ENCODE measurements at regions not wholly inside any gene's neighbourhood (a gene's known extent, or its start where the extent isn't known, plus 50 kb on each side); places are given as distances from the start of the nearest gene placed in this dataset.

DNA sequence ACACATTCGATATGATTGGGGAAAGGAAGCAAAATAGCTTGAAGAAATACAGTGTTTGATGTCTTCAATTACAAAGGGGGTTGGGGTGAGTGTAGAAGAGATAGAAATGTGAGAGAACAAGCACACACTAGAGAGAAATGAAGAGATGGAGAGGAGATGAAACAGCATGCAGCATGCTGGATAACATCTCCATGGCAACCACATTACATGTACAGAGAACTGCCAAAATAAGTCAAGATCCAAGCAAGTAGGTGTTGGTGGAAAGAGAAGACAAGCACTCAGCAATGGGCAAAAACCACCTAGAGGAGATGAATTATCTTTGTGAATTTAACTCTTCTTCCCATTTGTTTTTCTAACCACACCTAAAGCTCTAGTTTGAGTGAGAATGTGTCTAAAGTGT is 289.8 kb downstream of the GRIN2B start:
- intact Hi-C loops (cut with micrococcal nuclease): no loop called here

DNA sequence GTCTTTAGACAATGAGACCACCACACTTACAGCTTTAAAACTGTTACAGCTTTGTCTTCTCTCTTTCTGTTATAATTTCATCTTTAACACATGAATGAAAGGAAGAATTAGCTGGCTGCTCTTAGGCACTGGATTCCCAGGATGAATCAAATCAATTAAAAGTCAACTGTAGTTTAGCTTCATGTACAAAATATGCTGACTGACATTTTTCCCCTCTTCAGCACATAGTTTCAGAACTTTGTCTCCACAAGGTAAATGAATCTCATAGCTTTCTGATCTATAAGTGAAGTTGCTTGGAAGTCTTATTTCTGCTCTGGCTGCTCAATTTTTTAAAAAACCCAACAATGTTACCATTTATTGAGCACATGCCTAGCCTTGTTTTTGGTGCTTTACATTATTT is 293.8 kb downstream of the GRIN2B start:
- intact Hi-C loops (cut with micrococcal nuclease): no loop called here

DNA sequence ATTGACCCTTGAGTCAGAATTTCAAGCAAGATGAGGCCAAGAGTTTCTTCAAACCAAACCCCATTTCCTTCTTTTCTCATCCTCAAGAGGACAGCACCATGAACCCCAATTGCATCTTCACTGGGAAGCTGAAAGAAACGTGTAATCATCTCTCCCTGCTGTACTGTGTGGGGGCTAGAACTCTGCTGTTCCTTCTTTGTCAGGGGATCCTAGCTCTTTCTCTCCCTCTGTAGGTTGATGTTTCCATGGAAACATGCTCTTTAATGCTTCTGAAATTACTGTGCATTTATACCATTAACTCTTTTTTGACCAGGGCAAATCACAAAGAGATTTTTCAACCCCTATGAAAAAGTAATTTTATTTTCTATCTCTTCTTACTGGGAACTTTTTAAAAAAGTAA is 295.1 kb downstream of the GRIN2B start:
- intact Hi-C loops (cut with micrococcal nuclease): no loop called here

DNA sequence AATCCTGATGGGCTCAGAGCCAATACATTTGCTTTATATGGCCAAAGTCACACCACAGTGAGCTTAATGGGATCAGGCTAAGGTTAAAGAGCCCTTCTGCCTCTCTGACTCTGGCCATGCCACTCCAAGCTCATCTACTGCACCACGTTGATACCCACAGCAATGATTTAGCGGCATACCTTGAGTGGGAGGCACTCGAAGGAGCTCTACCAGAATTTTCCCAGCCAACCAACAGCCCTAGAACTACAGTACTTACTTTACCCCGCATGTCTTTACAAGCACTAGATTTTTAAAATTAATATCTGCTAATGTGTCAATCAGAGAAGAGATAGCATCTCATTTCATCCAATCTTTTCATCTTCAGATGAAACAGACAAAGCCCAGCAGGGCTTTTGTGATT is 300.5 kb downstream of the GRIN2B start:
- intact Hi-C loops (cut with micrococcal nuclease): no loop called here

DNA sequence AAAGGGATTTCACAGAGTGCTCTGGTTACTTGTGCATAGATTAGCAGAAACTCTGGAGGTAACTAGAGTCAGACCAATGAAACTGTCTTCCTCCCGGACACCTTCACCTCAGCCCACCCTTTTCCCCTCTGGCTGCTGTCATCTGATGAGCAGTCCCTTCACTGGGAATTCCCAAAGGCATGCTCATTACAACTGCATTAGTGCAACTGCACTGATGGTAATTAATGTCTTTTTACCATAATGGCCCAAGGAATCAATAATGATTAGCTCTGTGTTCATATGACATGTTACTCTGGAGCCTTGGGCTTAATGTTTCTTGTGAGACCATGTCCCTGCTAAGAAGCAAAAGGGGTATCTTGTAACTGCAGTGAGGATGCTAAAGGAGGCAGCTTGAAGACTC is 304.5 kb downstream of the GRIN2B start:
- intact Hi-C loops (cut with micrococcal nuclease): no loop called here

DNA sequence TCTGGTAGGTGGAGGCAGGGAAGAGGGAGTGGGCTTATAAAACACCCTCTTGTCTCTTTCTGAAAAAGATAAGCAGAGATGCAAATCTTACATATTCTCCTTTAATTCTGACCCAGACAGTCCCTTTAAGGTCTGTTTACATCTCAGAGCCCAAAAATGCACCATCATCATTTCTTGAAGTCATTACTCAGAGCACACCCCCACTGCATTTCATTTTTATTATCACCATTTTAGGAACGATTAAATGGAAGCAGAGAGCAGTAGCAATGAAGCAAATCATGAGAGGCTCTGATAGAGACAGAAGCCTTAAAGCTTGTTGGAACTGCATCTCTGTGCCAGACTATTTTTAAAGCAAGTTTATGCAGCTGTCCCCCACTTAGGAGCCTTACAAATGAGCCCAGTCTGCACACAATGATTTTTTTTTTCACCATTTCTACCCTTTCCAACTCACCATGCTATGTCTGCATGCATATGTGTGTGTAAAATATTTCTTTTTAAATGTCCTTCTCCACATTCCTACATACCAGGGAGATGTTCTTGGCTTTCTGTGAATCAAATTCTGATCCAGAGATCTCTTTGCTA is 311.0 kb downstream of the GRIN2B start:
- intact Hi-C loops (cut with micrococcal nuclease): no loop called here

DNA sequence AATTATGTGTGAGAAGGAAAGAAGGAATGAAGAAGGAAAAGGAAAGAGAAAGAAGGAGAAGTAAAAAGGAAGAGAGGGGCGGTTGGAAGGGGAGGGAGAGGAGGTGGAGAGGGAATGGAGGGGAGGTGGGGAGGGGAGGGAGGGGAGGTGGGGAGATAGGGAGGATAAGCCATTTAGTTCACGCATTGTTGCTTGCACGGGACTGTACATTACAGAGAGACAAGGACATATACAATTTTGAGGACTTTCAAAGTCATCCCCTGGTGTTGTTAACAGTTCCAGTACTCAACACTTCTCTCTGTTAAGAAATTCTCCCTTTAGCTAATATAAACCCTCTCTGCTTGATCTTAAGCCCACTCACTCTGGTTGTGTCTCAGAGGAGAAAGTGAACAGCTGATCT is 312.5 kb downstream of the GRIN2B start:
- intact Hi-C loops (cut with micrococcal nuclease): loop anchor here (10.0 kb wide), 1 partner anchor 754 kb away; no protein-coding TSS in a partner anchor

DNA sequence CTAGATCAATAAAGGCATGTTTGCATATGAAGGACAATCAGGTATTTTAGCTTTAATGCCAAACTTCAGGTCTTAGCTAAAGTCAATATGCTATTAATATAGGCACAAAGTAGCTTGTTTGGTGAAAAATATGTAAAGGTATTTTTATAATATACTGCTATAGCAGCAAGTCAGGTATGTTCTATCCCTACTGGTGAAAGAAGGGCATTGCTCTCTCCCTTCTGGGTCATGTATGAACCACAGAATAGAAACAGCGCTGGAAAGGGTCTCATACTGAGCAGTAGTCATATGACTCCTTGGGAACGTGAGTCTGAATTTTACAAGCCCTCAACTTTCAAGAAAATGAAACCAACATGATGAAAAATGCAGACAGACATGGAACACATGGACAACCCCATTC is 314.6 kb downstream of the GRIN2B start:
- intact Hi-C loops (cut with micrococcal nuclease): loop anchor here (10.0 kb wide), 1 partner anchor 752 kb away; no protein-coding TSS in a partner anchor

DNA sequence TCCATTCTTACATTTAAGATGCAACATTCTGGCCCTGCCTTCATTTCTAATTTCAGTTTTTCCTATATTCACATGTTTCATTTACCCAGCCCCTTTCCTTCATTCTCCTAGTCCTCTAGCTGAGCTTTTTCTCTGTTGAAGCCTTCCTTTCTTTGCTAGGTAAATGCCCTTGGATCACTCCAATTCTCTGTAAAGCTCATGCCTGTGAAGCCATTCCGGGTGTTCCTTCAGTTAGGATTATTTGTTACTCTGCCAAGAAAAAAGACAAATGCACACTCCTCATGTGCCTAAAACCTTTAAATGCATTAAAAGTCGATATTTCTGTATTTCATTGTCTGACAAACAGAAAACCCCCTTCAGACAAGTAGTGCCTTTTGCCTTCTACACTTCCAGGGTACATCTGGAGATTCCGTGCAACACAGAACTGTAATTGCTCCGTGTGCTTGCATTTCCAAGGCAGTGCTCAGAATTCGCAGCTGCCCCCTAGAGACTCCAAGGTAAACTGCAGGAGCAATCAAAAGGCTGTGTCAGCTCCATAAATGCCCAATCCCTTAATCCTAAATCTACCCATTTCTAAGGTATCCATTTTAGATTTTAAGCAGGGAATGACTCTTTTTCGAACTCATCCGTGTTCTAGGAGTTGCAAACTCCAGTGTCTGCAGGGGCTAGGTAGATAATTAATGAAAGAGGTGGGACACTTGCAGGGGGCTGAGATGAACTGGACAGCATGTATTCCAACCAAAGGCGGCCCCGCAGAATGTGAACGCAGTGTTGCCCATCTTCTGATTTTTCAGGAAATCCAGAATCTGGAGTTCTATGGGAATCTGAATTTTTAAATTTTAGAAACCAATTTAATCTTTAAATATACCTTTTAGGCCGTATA is 320.2 kb downstream of the GRIN2B start:
- intact Hi-C loops (cut with micrococcal nuclease): loop anchor here (1.0 to 10.0 kb wide), 3 partner anchors 299 to 746 kb away; no protein-coding TSS in a partner anchor

DNA sequence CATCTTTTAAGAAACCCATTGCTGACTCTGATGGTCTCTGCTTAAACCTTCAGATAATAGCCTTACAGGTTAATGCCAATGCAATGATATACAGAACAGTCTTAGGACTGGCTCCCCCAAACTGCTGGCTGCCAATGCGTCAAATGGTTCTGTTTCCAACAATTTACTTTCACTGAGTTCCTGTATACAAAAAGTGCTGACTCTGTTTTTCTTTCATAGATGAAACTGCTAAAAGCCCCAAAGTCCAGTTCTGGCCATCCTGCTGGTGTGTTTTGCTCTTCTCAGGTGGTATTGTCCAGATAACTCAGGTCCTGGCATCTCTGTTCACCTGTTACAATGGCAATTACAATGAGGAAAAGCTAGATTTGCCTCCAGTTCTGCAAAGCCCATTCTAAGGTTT is 326.9 kb downstream of the GRIN2B start:
- intact Hi-C loops (cut with micrococcal nuclease): no loop called here

DNA sequence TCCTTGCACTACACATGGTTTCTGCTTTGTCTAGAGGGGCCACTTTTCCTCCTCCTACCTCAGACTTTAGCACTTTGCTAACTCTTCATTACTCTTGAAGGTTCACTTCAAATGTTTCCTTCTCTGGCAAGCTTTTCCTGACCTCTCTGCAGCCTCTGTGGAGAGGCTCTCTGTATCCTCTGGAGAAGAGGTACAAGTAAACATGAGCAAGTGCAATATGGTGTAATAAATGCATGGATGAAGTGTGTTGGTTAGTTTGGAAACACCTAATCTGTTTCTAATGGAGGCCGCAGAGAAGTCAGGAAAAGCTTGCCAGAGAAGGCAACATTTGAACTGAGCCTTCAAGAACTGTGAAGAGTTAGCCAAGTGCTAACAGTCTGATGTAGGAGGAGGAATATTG is 329.3 kb downstream of the GRIN2B start:
- intact Hi-C loops (cut with micrococcal nuclease): no loop called here

DNA sequence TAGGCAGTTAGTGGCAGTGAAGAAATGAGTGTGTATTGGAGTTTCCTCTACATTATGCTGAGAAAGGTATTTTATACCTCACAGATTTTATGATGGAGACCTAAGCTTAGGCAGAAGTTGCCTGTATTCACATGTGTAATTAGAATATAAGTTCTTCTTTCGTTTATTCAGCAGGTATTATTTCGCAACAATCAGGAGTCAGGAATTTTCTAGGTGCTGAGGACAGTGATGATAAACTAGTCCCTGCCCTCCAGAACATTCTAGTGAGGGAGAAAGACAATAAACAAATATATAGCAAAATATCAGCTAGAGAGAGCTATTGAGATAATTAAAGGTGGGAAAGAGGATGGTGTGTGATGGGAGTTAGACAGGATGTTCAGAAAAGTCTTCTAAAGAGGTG is 345.7 kb downstream of the GRIN2B start:
- intact Hi-C loops (cut with micrococcal nuclease): no loop called here

DNA sequence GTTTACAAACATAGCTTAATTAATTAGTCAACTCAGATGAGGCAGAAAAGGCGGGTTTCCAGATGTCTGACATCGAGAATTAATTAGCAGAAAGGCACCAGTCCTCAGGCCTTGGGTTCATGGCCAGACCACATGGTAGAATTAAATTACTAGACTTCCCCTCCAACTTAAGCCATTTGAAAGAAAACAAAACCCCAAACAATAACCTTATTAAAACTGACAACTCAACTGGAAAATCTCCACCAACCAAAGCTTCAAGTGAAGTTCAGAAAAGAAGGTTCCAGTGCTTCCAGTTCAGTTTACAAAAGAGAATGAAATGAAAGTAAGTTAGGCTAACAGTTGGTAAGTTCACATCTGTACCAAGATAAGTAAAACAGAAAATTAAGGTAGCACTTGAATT is 349.5 kb downstream of the GRIN2B start:
- intact Hi-C loops (cut with micrococcal nuclease): no loop called here

DNA sequence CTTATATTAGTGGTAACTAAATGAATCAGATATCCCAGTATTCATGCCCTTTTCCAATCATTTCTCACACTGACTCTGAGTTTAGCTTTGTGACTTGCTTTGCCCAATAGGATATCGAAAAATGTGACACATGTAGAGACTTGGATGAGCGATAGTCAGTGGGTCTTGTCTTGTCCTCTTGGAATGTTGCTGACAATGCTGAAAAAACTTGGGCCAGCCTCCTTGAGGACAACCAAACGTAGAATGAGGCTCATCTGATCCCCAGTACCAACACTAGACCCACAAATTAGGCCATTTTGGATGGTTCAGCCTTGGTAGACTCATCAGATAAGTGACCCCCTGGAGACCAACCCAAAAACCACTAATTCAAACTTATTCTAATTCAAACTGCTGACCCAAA is 351.0 kb downstream of the GRIN2B start:
- intact Hi-C loops (cut with micrococcal nuclease): no loop called here

DNA sequence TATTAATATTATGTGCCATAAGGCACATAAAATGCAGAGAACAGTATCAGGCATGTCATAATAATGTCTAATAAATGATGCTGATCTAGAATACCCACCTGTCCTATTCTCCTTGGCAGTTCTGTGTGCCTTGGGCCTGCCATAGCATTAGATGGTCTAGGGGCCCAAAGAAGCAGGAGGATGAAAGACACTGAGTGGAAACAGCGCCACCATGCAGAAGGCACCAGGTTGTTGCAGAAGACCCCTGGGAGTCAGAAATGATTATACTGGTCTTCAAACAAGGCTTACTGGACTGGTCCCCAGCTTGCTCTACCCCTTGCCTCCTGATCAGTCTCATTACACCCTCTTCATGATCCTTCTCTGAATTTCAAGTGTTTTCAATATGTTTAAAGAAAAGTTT is 353.3 kb downstream of the GRIN2B start:
- intact Hi-C loops (cut with micrococcal nuclease): no loop called here

DNA sequence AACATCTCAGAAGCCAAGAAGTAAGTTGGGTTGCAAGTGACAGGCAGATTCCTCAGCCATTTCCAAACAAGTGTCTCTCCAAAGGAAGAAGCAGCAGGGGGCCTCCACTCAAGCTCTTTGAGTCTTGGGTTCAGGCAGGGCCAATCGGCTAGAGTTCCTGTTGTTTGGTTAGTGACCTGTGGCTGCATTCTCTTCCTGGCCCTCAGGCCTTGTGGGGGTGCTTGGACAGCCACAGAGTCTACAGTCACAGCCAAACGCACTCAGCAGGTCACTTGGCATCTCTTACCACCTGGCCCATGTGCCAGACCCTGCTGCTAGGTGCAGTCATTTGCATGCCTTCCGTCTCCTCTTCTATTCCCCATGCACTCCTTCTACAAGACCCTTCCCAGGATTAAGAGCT is 353.9 kb downstream of the GRIN2B start:
- intact Hi-C loops (cut with micrococcal nuclease): no loop called here

DNA sequence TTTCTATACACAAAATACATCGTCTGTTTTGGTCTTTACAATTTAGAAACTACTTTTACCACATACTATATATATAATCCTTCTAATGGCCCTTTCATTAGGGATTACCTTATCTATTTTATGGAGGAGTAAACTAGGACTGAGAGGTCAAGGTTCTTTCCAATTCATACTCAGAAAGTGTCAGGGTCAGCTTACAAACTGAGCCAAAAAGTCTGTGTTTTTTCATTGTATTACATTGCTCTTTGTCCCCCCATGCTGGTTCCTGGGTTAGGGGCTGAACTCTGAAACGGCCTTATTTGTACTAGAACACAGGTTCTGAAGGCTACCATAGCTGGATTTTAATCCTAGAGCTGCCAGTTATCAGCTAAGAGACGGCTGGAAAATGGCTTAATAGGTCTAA is 368.1 kb downstream of the GRIN2B start:
- intact Hi-C loops (cut with micrococcal nuclease): loop anchor here (1.0 kb wide), 1 partner anchor 43 kb away; no protein-coding TSS in a partner anchor

DNA sequence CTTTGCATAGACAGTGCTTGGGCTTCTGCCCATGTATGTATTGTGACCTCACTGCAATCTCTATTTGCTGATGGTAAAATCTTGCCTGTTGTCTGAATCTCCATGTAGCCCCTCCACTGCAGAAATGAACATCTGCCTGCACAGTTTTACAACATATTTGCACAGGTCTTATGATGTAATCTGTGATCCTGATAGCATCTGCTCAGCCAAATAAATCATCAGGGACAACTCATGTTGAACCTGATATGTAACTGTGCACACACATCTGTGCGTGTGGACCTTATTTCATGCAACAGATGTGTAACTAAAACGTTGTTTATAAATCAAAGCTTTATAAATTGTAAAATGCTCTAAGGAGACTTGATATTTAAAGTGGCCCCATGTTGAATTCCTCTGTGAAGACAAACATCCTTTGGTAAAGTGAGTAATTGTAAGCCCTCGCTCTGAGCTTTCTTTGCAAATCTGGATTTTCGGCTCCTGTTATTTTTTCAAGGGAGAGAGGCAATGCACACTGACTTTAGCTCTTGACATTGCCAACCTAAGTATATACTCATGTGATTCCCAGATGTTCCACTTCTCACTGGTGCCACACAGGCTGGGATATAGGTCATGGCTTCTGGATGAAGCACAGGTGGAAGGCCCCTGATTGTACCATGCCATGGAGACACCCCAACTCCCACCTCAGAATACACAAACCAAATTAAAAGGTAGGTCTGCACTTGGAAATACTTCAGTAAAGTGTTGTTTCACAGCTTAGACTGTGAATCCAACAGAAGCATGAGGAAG is 371.3 kb downstream of the GRIN2B start:
- intact Hi-C loops (cut with micrococcal nuclease): no loop called here

DNA sequence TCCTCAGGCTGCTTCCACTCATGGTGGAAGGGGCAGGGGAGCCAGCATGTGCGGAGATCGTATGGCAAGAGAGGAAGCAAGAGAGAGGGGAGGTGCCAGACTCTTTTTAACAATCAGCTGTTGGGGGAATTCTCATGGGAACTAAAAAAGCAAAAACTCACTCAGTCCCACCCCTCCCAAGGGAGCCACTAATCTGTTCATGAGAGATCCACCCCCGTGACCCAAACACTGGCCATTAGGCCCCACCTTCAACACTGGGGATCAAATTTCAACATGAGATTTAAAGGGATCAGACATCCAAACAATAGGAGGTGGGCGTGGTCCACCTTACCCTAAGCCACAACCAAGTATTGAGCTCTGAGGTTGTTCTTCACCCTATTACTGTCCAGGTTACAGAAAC is 375.1 kb downstream of the GRIN2B start:
- intact Hi-C loops (cut with micrococcal nuclease): no loop called here

DNA sequence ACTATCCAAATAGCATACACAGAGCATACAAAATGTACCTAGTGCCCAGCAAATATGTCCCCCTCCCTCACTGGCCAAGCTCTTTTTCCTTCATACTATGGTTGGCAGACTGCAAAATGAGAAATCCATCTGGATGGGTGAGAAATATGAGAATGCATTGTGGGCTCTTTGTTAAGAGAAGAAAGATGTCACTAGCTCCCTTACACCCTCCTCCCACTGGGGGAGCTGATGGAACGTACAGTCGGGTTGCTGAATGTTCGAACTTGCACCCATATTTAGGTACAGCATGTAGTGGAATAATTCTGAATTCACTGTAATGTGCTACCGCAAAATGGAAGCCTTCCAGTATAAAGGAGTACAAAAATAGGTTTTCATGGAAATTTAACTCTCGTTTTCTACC is 377.4 kb downstream of the GRIN2B start:
- intact Hi-C loops (cut with micrococcal nuclease): no loop called here

DNA sequence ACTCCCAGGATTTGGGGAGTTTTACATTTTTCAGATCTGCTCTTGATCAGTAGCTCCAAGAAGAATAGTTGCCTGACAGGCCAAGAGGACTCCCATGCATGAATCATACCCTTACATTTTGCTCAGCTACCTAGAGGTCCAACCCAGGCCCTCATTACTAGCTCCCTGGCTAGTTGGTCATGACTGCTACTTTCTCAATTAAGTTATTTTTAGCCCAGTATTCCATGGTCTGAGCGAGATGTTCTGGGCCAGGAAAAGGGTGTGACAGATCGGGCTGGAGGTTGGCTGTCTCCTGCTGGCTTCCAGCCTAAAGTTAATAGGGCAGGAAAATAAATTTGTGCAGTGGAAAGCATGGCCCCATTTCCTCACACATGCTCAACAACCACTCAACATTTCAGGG is 379.2 kb downstream of the GRIN2B start:
- intact Hi-C loops (cut with micrococcal nuclease): no loop called here

DNA sequence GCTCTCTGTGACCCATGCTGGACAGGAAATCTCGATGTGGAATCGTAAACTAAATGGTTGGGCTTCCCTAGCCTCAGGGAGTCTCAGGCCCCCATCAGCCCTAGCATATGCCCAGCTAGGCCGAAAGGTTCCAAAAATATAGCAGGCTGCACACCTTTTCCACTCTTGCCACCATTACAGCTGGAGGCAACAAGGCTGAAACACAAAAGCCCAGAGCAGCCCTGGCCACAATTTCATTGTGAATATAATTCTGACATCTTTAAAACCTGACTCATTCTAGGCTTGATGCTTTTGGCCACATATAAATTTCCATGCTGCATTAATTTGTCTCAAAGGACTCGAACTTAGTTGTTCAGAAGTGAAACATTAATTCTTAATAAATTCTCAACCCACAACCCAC is 382.2 kb downstream of the GRIN2B start:
- intact Hi-C loops (cut with micrococcal nuclease): no loop called here

Data from T-helper 1 cell treated with Interleukin-12 subunit alpha and Interleukin-12 subunit beta and Interleukin-4 antibody, amounts not matched to agents 30 ng/mL and 1 ng/mL, for 36 hours (primary cell).